DOHH2 (cell line): ENCODE measurements at regions not wholly inside any gene's neighbourhood (a gene's known extent, or its start where the extent isn't known, plus 50 kb on each side); places are given as distances from the start of the nearest gene placed in this dataset.

Source experiments
- H3F3A ChIP-seq: fragments of 200-600 bp; sonication (generic), shearing (Covaris generic); 2 replicates; pipeline ENCODE4 v1.6.0; 2016; ENCODE audit warnings: antibody characterized with exemption, mild to moderate bottlenecking; ENCODE audit not compliant: control insufficient read depth, insufficient read depth
- H3K27ac ChIP-seq: fragments of 200-600 bp; sonication (generic); 2 replicates; pipeline ENCODE4 v1.5.1; 2014; ENCODE audit warnings: low read depth, mild to moderate bottlenecking, low read length, moderate library complexity
- H3K27me3 ChIP-seq: fragments of 200-600 bp; sonication (generic); 2 replicates; pipeline ENCODE4 v1.6.1; 2014; ENCODE audit warnings: mild to moderate bottlenecking, low read length, mixed read lengths; ENCODE audit not compliant: control insufficient read depth
- H3K36me3 ChIP-seq: fragments of 200-600 bp; sonication (generic); 2 replicates; pipeline ENCODE4 v1.6.1; 2014; ENCODE audit warnings: mild to moderate bottlenecking, low read length, moderate library complexity, mixed read lengths; ENCODE audit not compliant: control insufficient read depth
- H3K4me1 ChIP-seq: fragments of 200-600 bp; sonication (generic); 2 replicates; pipeline ENCODE4 v1.6.1; 2014; ENCODE audit warnings: mild to moderate bottlenecking, low read length, mixed read lengths; ENCODE audit not compliant: control insufficient read depth
- H3K4me2 ChIP-seq: fragments of 200-600 bp; sonication (generic); 2 replicates; pipeline ENCODE4 v1.6.0; 2014; ENCODE audit warnings: mild to moderate bottlenecking, low read length, moderate library complexity
- H3K4me3 ChIP-seq: fragments of 200-600 bp; sonication (generic); 2 replicates; pipeline ENCODE4 v1.5.1; 2014; ENCODE audit warnings: mild to moderate bottlenecking, low read length, mixed read lengths
- H3K79me2 ChIP-seq: fragments of 200-600 bp; sonication (generic); 2 replicates; pipeline ENCODE4 v1.6.1; 2014; ENCODE audit warnings: mild to moderate bottlenecking, low read length, mixed read lengths; ENCODE audit not compliant: control insufficient read depth
- H3K9me2 ChIP-seq: fragments of 200-600 bp; sonication (generic); replicated peaks from 2 replicates; pipeline ENCODE4 v1.6.1; 2014; ENCODE audit warnings: mild to moderate bottlenecking, low read length, mixed read lengths; ENCODE audit not compliant: control insufficient read depth
- H3K9me3 ChIP-seq: fragments of 200-600 bp; sonication (generic); 2 replicates; pipeline ENCODE4 v1.6.1; 2014; ENCODE audit warnings: antibody characterized with exemption, low read length, mixed read lengths; ENCODE audit not compliant: control insufficient read depth, insufficient read depth
- H4K20me1 ChIP-seq: fragments of 200-600 bp; sonication (generic); 2 replicates; pipeline ENCODE4 v1.6.0; 2014; ENCODE audit warnings: low read depth, mild to moderate bottlenecking, antibody characterized with exemption, low read length, moderate library complexity; ENCODE audit not compliant: control insufficient read depth, insufficient read depth
- CTCF ChIP-seq: fragments of 200-600 bp; sonication (generic); IDR thresholded peaks from one replicate; pipeline ENCODE4 v1.5.1; 2014; ENCODE audit warnings: antibody characterized with exemption, mild to moderate bottlenecking, low read depth, low read length; ENCODE audit not compliant: poor library complexity, severe bottlenecking
- EZH2phosphoT487 ChIP-seq: fragments of 200-600 bp; sonication (generic); IDR thresholded peaks from 2 replicates; pipeline ENCODE4 v1.6.1; 2017; ENCODE audit warnings: borderline replicate concordance, mild to moderate bottlenecking, antibody characterized with exemption, low read length, moderate library complexity, mixed read lengths

GRCh38 chr10:60706146-60706545 is 72.1 kb upstream of the CDK1 start:
- no peak overlapping the region for H3K27ac ChIP-seq
- no peaks in the 10 kb centered on the region for H3K9me3 ChIP-seq
- no peaks in the 10 kb centered on the region for H3F3A ChIP-seq
- H3K27me3 ChIP-seq: peaks cover 7% of the 10 kb centered on the region; the same call in 1 of the 2 replicates
- H3K79me2 ChIP-seq: no peaks in the 10 kb centered on the region
- no peaks in the 10 kb centered on the region for H3K9me2 ChIP-seq
- H3K4me3 ChIP-seq: no peak overlapping the region
- H4K20me1 ChIP-seq: no peaks in the 10 kb centered on the region
- TF ChIP-seq CTCF: no peak
- TF ChIP-seq EZH2phosphoT487: no peak
- no peaks in the 10 kb centered on the region for H3K36me3 ChIP-seq
- no peak overlapping the region for H3K4me2 ChIP-seq
- no peaks in the 10 kb centered on the region for H3K4me1 ChIP-seq

- Histone ChIP-seq H3K27me3 (peaks cover 7% of the 10 kb centered on the region; the same call in 1 of the 2 replicates), H3K4me2 (no peak overlapping the region), H3K9me3 (no peaks in the 10 kb centered on the region), H3K9me2 (no peaks in the 10 kb centered on the region), H3K27ac (no peak overlapping the region), H3K4me1 (no peaks in the 10 kb centered on the region), H3K4me3 (no peak overlapping the region), H3K36me3 (no peaks in the 10 kb centered on the region), H3K79me2 (no peaks in the 10 kb centered on the region), H3F3A (no peaks in the 10 kb centered on the region), H4K20me1 (no peaks in the 10 kb centered on the region)
- TF ChIP-seq CTCF (no peak), EZH2phosphoT487 (no peak)
Observed at GRCh38 chr10:60705376-60705775, 72.9 kb upstream of the CDK1 start.

- Histone ChIP-seq H3K4me2 (no peak overlapping the region), H3K9me2 (no peaks in the 10 kb centered on the region)
Observed at GRCh38 chr10:60704471-60704870, 73.8 kb upstream of the CDK1 start.

More at GRCh38 chr10:60704471-60704870, 73.8 kb upstream of the CDK1 start:
- H3K4me3 ChIP-seq: no peak overlapping the region
- H4K20me1 ChIP-seq: no peaks in the 10 kb centered on the region
- H3K36me3 ChIP-seq: no peaks in the 10 kb centered on the region
- no peak overlapping the region for H3K27ac ChIP-seq
- no peaks in the 10 kb centered on the region for H3K79me2 ChIP-seq
- no peaks in the 10 kb centered on the region for H3F3A ChIP-seq
- no peak for TF ChIP-seq CTCF
- no peak for TF ChIP-seq EZH2phosphoT487
- peaks cover 7% of the 10 kb centered on the region; the same call in 1 of the 2 replicates for H3K27me3 ChIP-seq
- H3K9me3 ChIP-seq: no peaks in the 10 kb centered on the region
- no peaks in the 10 kb centered on the region for H3K4me1 ChIP-seq
